ENCODE measurements at regions not wholly inside any gene's neighbourhood (a gene's known extent, or its start where the extent isn't known, plus 50 kb on each side); places are given as distances from the start of the nearest gene placed in this dataset.
"Not testable (repeated sequence)": the region's sequence is repeated elsewhere in the genome, so short reads cannot be mapped to it uniquely, and the experiment has no call there.

DNA sequence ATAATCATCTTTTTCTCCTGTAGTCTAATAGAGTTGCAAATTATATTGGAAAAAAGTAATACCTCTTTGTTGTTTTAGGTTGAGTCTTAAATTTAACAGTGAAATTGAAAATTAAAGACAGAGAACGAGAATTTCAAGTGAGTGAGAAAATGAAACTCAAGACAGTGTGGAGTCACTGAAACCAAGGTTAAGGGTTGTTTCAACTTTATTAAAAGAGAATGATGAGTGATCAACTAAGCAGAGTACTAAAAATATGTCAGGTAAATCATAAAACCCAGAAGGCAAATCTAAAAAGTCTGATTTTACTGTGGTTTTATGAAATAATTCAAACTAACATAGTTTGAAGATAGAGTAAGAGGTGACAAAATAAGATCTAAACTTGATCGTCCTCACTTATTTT is 782.5 kb upstream of the SEMA6D start:
- no peak overlapping the region for H3K4me3 ChIP-seq (ENCODE audit: low read length in 2 of 2)
- no peaks in the 10 kb centered on the region for H3K36me3 ChIP-seq (ENCODE audit: control insufficient read depth in 2 of 2, insufficient read depth in 2 of 2, low read length in 2 of 2)
- no peak overlapping the region for H3K9ac ChIP-seq (ENCODE audit: low read depth in 1 of 2, low read length in 2 of 2)
- no peaks in the 10 kb centered on the region for H3K4me1 ChIP-seq (ENCODE audit: control insufficient read depth in 2 of 2, insufficient read depth in 2 of 2, low read length in 2 of 2)
- no peak overlapping the region for H3K27ac ChIP-seq (ENCODE audit: low read depth in 2 of 2, low read length in 2 of 2)
- H3K9me3 ChIP-seq (ENCODE audit: control insufficient read depth in 2 of 2, low read length in 2 of 2) = no peaks in the 10 kb centered on the region
- no peaks in the 10 kb centered on the region for H3K27me3 ChIP-seq (ENCODE audit: control insufficient read depth in 2 of 2, insufficient read depth in 2 of 2, low read length in 2 of 2)

DNA sequence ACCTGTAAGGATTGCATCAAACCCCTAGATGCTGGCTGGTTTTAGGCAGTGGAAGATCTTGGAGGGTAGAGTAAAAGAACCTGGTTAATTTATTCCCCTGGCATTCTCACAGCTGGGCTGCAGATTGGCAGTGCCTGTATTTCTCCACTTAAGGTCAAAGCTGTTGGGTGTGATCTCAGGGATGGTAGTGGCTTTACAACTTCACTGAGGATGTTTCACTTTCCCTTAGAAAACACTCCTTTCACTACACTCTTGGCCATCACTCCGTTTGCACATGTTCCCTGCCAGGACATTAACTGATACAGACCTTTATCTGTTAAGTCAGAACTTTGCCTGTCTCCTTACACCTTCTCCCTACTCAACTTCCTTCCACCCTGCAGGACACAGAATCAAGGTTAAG is 779.1 kb upstream of the SEMA6D start:
- H3K27me3 ChIP-seq (ENCODE audit: control insufficient read depth in 2 of 2, insufficient read depth in 2 of 2, low read length in 2 of 2) = no peaks in the 10 kb centered on the region

DNA sequence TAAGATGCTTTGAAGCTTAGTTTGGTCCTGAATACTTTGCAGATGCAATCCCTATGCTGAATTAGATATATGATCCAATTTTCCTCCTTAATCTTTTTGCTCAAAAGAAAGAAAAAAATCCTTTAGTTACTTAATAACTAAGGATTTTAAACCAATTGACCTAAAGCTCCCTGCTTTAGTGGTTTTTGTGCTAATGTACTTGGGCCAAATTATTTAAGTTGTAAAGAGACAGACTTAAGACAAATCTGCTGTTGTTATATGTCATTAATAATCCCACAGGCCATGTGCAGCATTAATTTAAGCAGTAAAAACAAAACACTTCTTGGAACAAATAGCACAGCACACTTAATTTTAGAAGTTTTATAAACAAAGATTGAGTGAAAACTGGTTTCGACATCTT is 776.1 kb upstream of the SEMA6D start:
- no peaks in the 10 kb centered on the region for H3K9me3 ChIP-seq (ENCODE audit: control insufficient read depth in 2 of 2, low read length in 2 of 2)
- no peak overlapping the region for H3K4me3 ChIP-seq (ENCODE audit: low read length in 2 of 2)
- no peaks in the 10 kb centered on the region for H3K36me3 ChIP-seq (ENCODE audit: control insufficient read depth in 2 of 2, insufficient read depth in 2 of 2, low read length in 2 of 2)
- no peaks in the 10 kb centered on the region for H3K27me3 ChIP-seq (ENCODE audit: control insufficient read depth in 2 of 2, insufficient read depth in 2 of 2, low read length in 2 of 2)
- H3K4me1 ChIP-seq (ENCODE audit: control insufficient read depth in 2 of 2, insufficient read depth in 2 of 2, low read length in 2 of 2) = no peaks in the 10 kb centered on the region
- no peak overlapping the region for H3K27ac ChIP-seq (ENCODE audit: low read depth in 2 of 2, low read length in 2 of 2)
- no peak overlapping the region for H3K9ac ChIP-seq (ENCODE audit: low read depth in 1 of 2, low read length in 2 of 2)

More for the DNA sequence above, 779.1 kb upstream of the SEMA6D start:
- Histone ChIP-seq H3K27ac (ENCODE audit: low read depth in 2 of 2, low read length in 2 of 2) (no peak overlapping the region), H3K9me3 (ENCODE audit: control insufficient read depth in 2 of 2, low read length in 2 of 2) (no peaks in the 10 kb centered on the region), H3K4me1 (ENCODE audit: control insufficient read depth in 2 of 2, insufficient read depth in 2 of 2, low read length in 2 of 2) (no peaks in the 10 kb centered on the region), H3K36me3 (ENCODE audit: control insufficient read depth in 2 of 2, insufficient read depth in 2 of 2, low read length in 2 of 2) (no peaks in the 10 kb centered on the region), H3K9ac (ENCODE audit: low read depth in 1 of 2, low read length in 2 of 2) (no peak overlapping the region), H3K4me3 (ENCODE audit: low read length in 2 of 2) (no peak overlapping the region)

DNA sequence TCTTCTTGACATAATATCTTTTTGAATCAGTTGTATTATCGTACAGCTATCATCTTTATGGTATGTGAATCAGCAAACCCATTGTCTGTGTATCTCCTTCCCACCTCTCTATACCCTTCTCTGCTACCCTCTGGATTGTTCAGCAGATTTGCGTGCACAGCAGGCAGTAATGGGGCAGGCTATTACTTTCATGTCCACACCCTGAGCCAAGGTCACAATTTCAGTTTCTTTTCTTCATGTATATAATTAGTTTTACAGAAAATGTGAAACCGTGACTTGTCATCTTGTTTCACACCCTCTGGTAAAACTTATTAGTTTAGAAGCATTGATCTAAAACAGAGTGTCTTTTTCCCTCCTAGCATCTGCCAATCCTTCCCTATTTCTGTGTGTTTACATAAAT is 770.4 kb upstream of the SEMA6D start:
- H3K4me1 ChIP-seq (ENCODE audit: control insufficient read depth in 2 of 2, insufficient read depth in 2 of 2, low read length in 2 of 2) = no peaks in the 10 kb centered on the region
- H3K9ac ChIP-seq (ENCODE audit: low read depth in 1 of 2, low read length in 2 of 2) = no peak overlapping the region
- H3K9me3 ChIP-seq (ENCODE audit: control insufficient read depth in 2 of 2, low read length in 2 of 2) = no peaks in the 10 kb centered on the region
- no peak overlapping the region for H3K27ac ChIP-seq (ENCODE audit: low read depth in 2 of 2, low read length in 2 of 2)
- no peak overlapping the region for H3K4me3 ChIP-seq (ENCODE audit: low read length in 2 of 2)
- H3K36me3 ChIP-seq (ENCODE audit: control insufficient read depth in 2 of 2, insufficient read depth in 2 of 2, low read length in 2 of 2) = no peaks in the 10 kb centered on the region
- H3K27me3 ChIP-seq (ENCODE audit: control insufficient read depth in 2 of 2, insufficient read depth in 2 of 2, low read length in 2 of 2) = no peaks in the 10 kb centered on the region

DNA sequence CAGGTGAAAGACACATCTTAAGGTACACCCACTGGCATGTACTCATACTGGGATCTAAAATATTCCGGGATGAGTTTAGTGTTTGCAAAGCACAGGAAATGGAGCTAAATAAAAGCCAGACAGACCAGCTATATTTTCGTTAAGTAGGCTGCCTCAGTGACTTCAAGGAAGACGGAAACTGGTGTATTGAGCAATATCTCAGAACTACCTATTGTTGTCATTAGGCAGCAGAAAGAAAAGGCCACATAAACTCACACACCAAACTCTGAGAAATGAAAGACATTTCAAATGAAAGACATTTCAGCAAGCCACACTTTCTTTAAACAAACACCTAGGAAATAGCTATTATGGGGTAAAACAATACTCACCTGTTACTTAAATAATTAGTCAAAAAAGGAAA is 761.7 kb upstream of the SEMA6D start:
- Histone ChIP-seq H3K27ac (ENCODE audit: low read depth in 2 of 2, low read length in 2 of 2) (no peak overlapping the region), H3K4me3 (ENCODE audit: low read length in 2 of 2) (no peak overlapping the region), H3K4me1 (ENCODE audit: control insufficient read depth in 2 of 2, insufficient read depth in 2 of 2, low read length in 2 of 2) (no peaks in the 10 kb centered on the region), H3K9ac (ENCODE audit: low read depth in 1 of 2, low read length in 2 of 2) (no peak overlapping the region), H3K9me3 (ENCODE audit: control insufficient read depth in 2 of 2, low read length in 2 of 2) (no peaks in the 10 kb centered on the region), H3K27me3 (ENCODE audit: control insufficient read depth in 2 of 2, insufficient read depth in 2 of 2, low read length in 2 of 2) (no peaks in the 10 kb centered on the region), H3K36me3 (ENCODE audit: control insufficient read depth in 2 of 2, insufficient read depth in 2 of 2, low read length in 2 of 2) (no peaks in the 10 kb centered on the region)

DNA sequence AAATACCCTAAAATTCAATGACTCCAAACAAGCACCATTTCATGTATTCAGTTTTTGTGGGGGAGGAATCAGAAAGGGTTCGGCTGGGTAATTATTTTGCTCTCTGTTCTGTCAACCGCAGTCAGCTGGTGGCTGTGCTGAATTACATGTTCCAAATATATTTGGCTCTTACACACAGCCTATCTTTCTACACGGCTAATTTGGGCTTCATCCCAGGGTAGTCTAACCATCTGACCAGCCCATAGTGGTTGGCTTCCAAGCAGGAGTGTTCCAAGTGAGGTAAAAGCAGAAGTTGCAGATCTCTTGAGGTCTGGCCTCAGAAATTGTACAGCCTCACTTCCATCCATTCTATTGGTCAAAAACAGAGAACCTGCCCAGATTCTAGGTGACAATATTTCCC is 760.8 kb upstream of the SEMA6D start:
- Histone ChIP-seq H3K27me3 (ENCODE audit: control insufficient read depth in 2 of 2, insufficient read depth in 2 of 2, low read length in 2 of 2) (no peaks in the 10 kb centered on the region), H3K4me3 (ENCODE audit: low read length in 2 of 2) (no peak overlapping the region), H3K9me3 (ENCODE audit: control insufficient read depth in 2 of 2, low read length in 2 of 2) (no peaks in the 10 kb centered on the region), H3K9ac (ENCODE audit: low read depth in 1 of 2, low read length in 2 of 2) (no peak overlapping the region), H3K4me1 (ENCODE audit: control insufficient read depth in 2 of 2, insufficient read depth in 2 of 2, low read length in 2 of 2) (no peaks in the 10 kb centered on the region), H3K27ac (ENCODE audit: low read depth in 2 of 2, low read length in 2 of 2) (no peak overlapping the region), H3K36me3 (ENCODE audit: control insufficient read depth in 2 of 2, insufficient read depth in 2 of 2, low read length in 2 of 2) (no peaks in the 10 kb centered on the region)

DNA sequence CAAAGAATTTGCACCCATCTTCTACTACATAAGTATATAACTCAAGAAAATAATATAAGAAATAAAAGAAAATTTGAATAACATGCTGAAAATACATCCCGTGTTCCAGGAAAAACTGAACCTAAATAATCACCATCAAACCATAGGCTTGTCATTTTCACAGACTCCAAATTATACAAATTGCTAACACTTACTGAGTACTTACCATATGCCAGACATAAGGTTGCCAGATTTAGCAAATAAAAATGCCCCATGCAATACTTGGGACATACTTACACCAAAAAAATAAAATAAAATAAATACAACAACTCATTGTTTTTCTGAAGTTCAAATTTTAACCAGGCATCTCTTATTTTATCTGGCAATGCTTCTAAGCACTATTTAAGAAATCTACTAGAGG is 760.4 kb upstream of the SEMA6D start:
- no peaks in the 10 kb centered on the region for H3K9me3 ChIP-seq (ENCODE audit: control insufficient read depth in 2 of 2, low read length in 2 of 2)
- H3K4me1 ChIP-seq (ENCODE audit: control insufficient read depth in 2 of 2, insufficient read depth in 2 of 2, low read length in 2 of 2) = no peaks in the 10 kb centered on the region

DNA sequence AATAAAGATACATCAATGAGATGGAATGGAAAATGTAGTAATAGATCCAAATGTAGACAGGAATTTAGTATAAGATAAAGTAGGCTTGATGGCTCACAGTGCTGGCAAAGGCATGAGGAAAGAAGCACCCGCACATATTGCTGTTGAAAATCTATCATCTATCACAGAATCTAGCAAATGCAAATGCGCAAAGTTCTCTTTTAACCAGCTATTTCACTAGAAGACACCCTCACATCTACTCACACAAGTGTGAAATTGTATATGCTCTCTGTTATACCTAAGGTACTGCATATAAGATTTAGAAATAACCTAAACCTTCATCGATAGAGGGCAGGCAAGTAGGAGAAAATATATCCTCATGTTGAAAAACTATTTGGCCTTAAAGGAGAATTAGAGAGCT is 756.7 kb upstream of the SEMA6D start:
- H3K4me3 ChIP-seq (ENCODE audit: low read length in 2 of 2) = no peak overlapping the region
- H3K4me1 ChIP-seq (ENCODE audit: control insufficient read depth in 2 of 2, insufficient read depth in 2 of 2, low read length in 2 of 2) = no peaks in the 10 kb centered on the region
- no peaks in the 10 kb centered on the region for H3K36me3 ChIP-seq (ENCODE audit: control insufficient read depth in 2 of 2, insufficient read depth in 2 of 2, low read length in 2 of 2)
- H3K9me3 ChIP-seq (ENCODE audit: control insufficient read depth in 2 of 2, low read length in 2 of 2) = no peaks in the 10 kb centered on the region
- no peak overlapping the region for H3K27ac ChIP-seq (ENCODE audit: low read depth in 2 of 2, low read length in 2 of 2)
- H3K9ac ChIP-seq (ENCODE audit: low read depth in 1 of 2, low read length in 2 of 2) = no peak overlapping the region
- no peaks in the 10 kb centered on the region for H3K27me3 ChIP-seq (ENCODE audit: control insufficient read depth in 2 of 2, insufficient read depth in 2 of 2, low read length in 2 of 2)

More for the DNA sequence above, 760.4 kb upstream of the SEMA6D start:
- no peak overlapping the region for H3K4me3 ChIP-seq (ENCODE audit: low read length in 2 of 2)
- H3K27ac ChIP-seq (ENCODE audit: low read depth in 2 of 2, low read length in 2 of 2) = no peak overlapping the region
- no peak overlapping the region for H3K9ac ChIP-seq (ENCODE audit: low read depth in 1 of 2, low read length in 2 of 2)
- no peaks in the 10 kb centered on the region for H3K27me3 ChIP-seq (ENCODE audit: control insufficient read depth in 2 of 2, insufficient read depth in 2 of 2, low read length in 2 of 2)
- H3K36me3 ChIP-seq (ENCODE audit: control insufficient read depth in 2 of 2, insufficient read depth in 2 of 2, low read length in 2 of 2) = no peaks in the 10 kb centered on the region

DNA sequence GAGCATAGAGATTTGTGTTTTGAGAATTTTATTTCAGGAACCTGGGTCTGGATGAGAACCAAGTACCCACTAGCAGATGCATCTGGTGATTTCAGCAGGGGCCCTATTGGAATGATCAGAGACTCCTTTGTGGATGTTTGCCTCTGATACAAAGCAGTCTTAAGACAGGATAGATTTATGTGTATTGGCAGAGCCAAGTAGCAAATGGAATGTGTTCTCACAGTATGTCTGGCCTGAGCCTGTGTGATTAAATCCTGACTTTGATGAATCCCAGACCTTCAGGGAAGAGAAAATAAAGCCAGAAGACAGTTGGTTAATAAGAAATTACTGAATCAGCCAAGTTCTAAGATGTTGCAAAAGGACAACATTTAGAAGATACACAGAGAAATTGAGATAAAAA is 755.5 kb upstream of the SEMA6D start:
- no peak overlapping the region for H3K9ac ChIP-seq (ENCODE audit: low read depth in 1 of 2, low read length in 2 of 2)
- H3K4me1 ChIP-seq (ENCODE audit: control insufficient read depth in 2 of 2, insufficient read depth in 2 of 2, low read length in 2 of 2) = no peaks in the 10 kb centered on the region
- no peak overlapping the region for H3K27ac ChIP-seq (ENCODE audit: low read depth in 2 of 2, low read length in 2 of 2)

DNA sequence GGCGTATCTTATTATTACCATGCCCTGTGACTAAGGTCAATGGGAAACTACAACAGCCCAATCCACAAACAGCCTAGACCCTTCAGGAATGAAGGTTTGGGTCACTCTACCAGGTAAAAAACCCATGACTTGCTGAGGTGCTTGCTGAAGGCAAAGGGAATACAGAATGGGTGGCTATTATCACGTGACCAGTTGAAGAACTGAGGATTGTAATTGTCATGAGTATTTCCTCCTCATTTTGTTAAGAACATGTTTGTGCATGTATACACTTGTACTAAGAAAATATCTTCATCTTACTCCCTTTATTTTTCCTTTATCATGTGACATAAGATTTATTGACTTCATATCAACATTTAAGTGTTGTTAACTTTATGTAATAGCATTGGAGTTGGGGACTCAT is 729.2 kb upstream of the SEMA6D start:
- H3K36me3 ChIP-seq (ENCODE audit: control insufficient read depth in 2 of 2, insufficient read depth in 2 of 2, low read length in 2 of 2); H3K27ac ChIP-seq (ENCODE audit: low read depth in 2 of 2, low read length in 2 of 2); H3K27me3 ChIP-seq (ENCODE audit: control insufficient read depth in 2 of 2, insufficient read depth in 2 of 2, low read length in 2 of 2); H3K9ac ChIP-seq (ENCODE audit: low read depth in 1 of 2, low read length in 2 of 2); H3K4me3 ChIP-seq (ENCODE audit: low read length in 2 of 2); H3K9me3 ChIP-seq (ENCODE audit: control insufficient read depth in 2 of 2, low read length in 2 of 2); H3K4me1 ChIP-seq (ENCODE audit: control insufficient read depth in 2 of 2, insufficient read depth in 2 of 2, low read length in 2 of 2): not testable (repeated sequence)

More for the DNA sequence above, 755.5 kb upstream of the SEMA6D start:
- Histone ChIP-seq H3K4me3 (ENCODE audit: low read length in 2 of 2) (no peak overlapping the region), H3K36me3 (ENCODE audit: control insufficient read depth in 2 of 2, insufficient read depth in 2 of 2, low read length in 2 of 2) (no peaks in the 10 kb centered on the region), H3K9me3 (ENCODE audit: control insufficient read depth in 2 of 2, low read length in 2 of 2) (no peaks in the 10 kb centered on the region), H3K27me3 (ENCODE audit: control insufficient read depth in 2 of 2, insufficient read depth in 2 of 2, low read length in 2 of 2) (no peaks in the 10 kb centered on the region)

DNA sequence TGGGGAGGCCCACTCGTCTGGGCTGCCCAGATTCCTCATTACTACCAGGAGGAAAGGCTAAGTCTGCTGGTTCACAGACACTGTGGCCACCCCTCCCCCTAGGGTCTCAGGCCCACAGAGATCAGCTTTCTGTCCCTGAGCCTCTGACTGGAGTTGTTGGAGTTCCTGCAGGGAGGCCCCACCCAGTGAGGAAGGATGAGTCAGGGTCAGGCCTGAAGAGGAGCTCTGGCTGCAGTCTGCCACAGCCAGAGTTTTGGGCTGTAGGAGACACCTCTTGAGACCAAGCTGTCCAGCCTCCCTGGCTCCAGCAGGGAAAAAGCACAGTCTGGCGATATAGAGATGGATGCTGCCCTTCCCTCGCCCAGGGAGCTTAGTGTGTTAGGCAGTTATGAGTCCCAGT is 720.9 kb upstream of the SEMA6D start:
- Histone ChIP-seq H3K9ac (ENCODE audit: low read depth in 1 of 2, low read length in 2 of 2) (no peak overlapping the region), H3K4me1 (ENCODE audit: control insufficient read depth in 2 of 2, insufficient read depth in 2 of 2, low read length in 2 of 2) (no peaks in the 10 kb centered on the region), H3K27ac (ENCODE audit: low read depth in 2 of 2, low read length in 2 of 2) (no peak overlapping the region), H3K4me3 (ENCODE audit: low read length in 2 of 2) (no peak overlapping the region), H3K36me3 (ENCODE audit: control insufficient read depth in 2 of 2, insufficient read depth in 2 of 2, low read length in 2 of 2) (no peaks in the 10 kb centered on the region), H3K27me3 (ENCODE audit: control insufficient read depth in 2 of 2, insufficient read depth in 2 of 2, low read length in 2 of 2) (no peaks in the 10 kb centered on the region), H3K9me3 (ENCODE audit: control insufficient read depth in 2 of 2, low read length in 2 of 2) (no peaks in the 10 kb centered on the region)
